Osteoblast (primary cell): ENCODE measurements at regions not wholly inside any gene's neighbourhood (a gene's known extent, or its start where the extent isn't known, plus 50 kb on each side); places are given as distances from the start of the nearest gene placed in this dataset.

Experiments
- DNase-seq: peaks from one replicate; pipeline ENCODE4 v3.0.0; 2011; ENCODE audit warnings: low spot score, mixed read lengths; ENCODE audit not compliant: insufficient read length; ENCODE audit errors: missing footprints
- H2AFZ ChIP-seq: 2 replicates; pipeline ENCODE4 v1.6.0; 2011; ENCODE audit warnings: mild to moderate bottlenecking, low read length
- H3K27ac ChIP-seq: 2 replicates; pipeline ENCODE4 v1.5.1; 2011; ENCODE audit warnings: mild to moderate bottlenecking, low read depth, low read length, moderate library complexity
- H3K27me3 ChIP-seq: 2 replicates; pipeline ENCODE4 v1.6.0; 2012; ENCODE audit warnings: mild to moderate bottlenecking, control low read depth, inconsistent platforms, low read length, moderate library complexity; ENCODE audit not compliant: insufficient read depth
- H3K36me3 ChIP-seq: 2 replicates; pipeline ENCODE4 v1.5.1; 2011; ENCODE audit warnings: mild to moderate bottlenecking, low read length, control low read depth, moderate library complexity; ENCODE audit not compliant: insufficient read depth
- H3K4me1 ChIP-seq: 2 replicates; pipeline ENCODE4 v1.5.1; 2011; ENCODE audit warnings: mild to moderate bottlenecking, low read length, control low read depth, moderate library complexity; ENCODE audit not compliant: insufficient read depth
- H3K4me2 ChIP-seq: 2 replicates; pipeline ENCODE4 v1.6.0; 2011; ENCODE audit warnings: mild to moderate bottlenecking, low read length; ENCODE audit not compliant: insufficient read depth
- H3K4me3 ChIP-seq: fragments of 200-600 bp; sonication (generic); 3 replicates; pipeline ENCODE4 v1.5.1; 2012; ENCODE audit warnings: mild to moderate bottlenecking, low read length, inconsistent platforms; ENCODE audit not compliant: insufficient read depth
- H3K79me2 ChIP-seq: 2 replicates; pipeline ENCODE4 v1.6.0; 2012; ENCODE audit warnings: mild to moderate bottlenecking, low read length, control low read depth, inconsistent platforms; ENCODE audit not compliant: insufficient read depth
- H3K9me3 ChIP-seq: 2 replicates; pipeline ENCODE4 v1.5.1; 2011; ENCODE audit warnings: low read depth, low read length, control low read depth
- H4K20me1 ChIP-seq: 2 replicates; pipeline ENCODE4 v1.6.0; 2012; ENCODE audit warnings: mild to moderate bottlenecking, low read length, control low read depth; ENCODE audit not compliant: insufficient read depth
- CTCF ChIP-seq: IDR thresholded peaks from 2 replicates; pipeline ENCODE4 v1.5.1; 2011; ENCODE audit warnings: mild to moderate bottlenecking, low read depth, low read length, moderate library complexity; ENCODE audit errors: extremely low read depth

- H3K27me3 ChIP-seq, result no peaks in the 10 kb centered on the region
- no peak overlapping the region for H3K27ac ChIP-seq
- H3K79me2 ChIP-seq, result no peaks in the 10 kb centered on the region
- no peaks in the 10 kb centered on the region for H4K20me1 ChIP-seq
- no peak overlapping the region for H3K4me3 ChIP-seq
- no peaks in the 10 kb centered on the region for H3K36me3 ChIP-seq
- no peaks in the 10 kb centered on the region for H3K9me3 ChIP-seq
- no peak for TF ChIP-seq CTCF
- no peak overlapping the region for H2AFZ ChIP-seq
- H3K4me1 ChIP-seq, result peaks cover 11% of the 10 kb centered on the region
- DNase-seq, result no peak
- no peak overlapping the region for H3K4me2 ChIP-seq
These were observed 304.1 kb upstream of the TNP1 start for GRCh38 chr2:217163987-217164386.

- Histone ChIP-seq H2AFZ (peak overlapping the region; percentile 4), H4K20me1 (no peaks in the 10 kb centered on the region), H3K4me3 (peak overlapping the region; percentile 6), H3K4me1 (peaks cover 11% of the 10 kb centered on the region), H3K27me3 (peaks cover 7% of the 10 kb centered on the region), H3K27ac (peak overlapping the region; percentile 27), H3K36me3 (no peaks in the 10 kb centered on the region), H3K79me2 (no peaks in the 10 kb centered on the region), H3K4me2 (peak overlapping the region; percentile 66), H3K9me3 (no peaks in the 10 kb centered on the region)
- no peak for TF ChIP-seq CTCF
- peak; percentile 66 for DNase-seq
These were observed 302.7 kb upstream of the TNP1 start for GRCh38 chr2:217162533-217162932.

GRCh38 chr2:217160978-217161973, 301.4 kb upstream of the TNP1 start:
- no peak overlapping the region for H3K27ac ChIP-seq
- H3K27me3 ChIP-seq, result peaks cover 10% of the 10 kb centered on the region
- H2AFZ ChIP-seq, result no peak overlapping the region
- H3K36me3 ChIP-seq, result no peaks in the 10 kb centered on the region
- no peaks in the 10 kb centered on the region for H3K79me2 ChIP-seq
- no peak overlapping the region for H3K4me3 ChIP-seq
- no peaks in the 10 kb centered on the region for H3K9me3 ChIP-seq
- no peak overlapping the region for H3K4me2 ChIP-seq
- no peak for TF ChIP-seq CTCF
- DNase-seq, result no peak
- no peaks in the 10 kb centered on the region for H4K20me1 ChIP-seq
- peaks cover 11% of the 10 kb centered on the region for H3K4me1 ChIP-seq

GRCh38 chr2:217160103-217160743, 300.4 kb upstream of the TNP1 start:
- Histone ChIP-seq H3K36me3 (no peaks in the 10 kb centered on the region), H2AFZ (no peak overlapping the region), H3K4me3 (no peak overlapping the region), H3K9me3 (no peaks in the 10 kb centered on the region), H3K27ac (no peak overlapping the region), H3K79me2 (no peaks in the 10 kb centered on the region), H3K27me3 (peaks cover 14% of the 10 kb centered on the region), H3K4me2 (no peak overlapping the region), H4K20me1 (no peaks in the 10 kb centered on the region), H3K4me1 (peaks cover 11% of the 10 kb centered on the region)
- DNase-seq, result no peak
- no peak for TF ChIP-seq CTCF
